ENCODE measurements at regions not wholly inside any gene's neighbourhood (a gene's known extent, or its start where the extent isn't known, plus 50 kb on each side); places are given as distances from the start of the nearest gene placed in this dataset.

GRCh38 chr22:48636746-48637145, 1190.9 kb downstream of the BRD1 start:
- TF ChIP-seq, protein P1, sequence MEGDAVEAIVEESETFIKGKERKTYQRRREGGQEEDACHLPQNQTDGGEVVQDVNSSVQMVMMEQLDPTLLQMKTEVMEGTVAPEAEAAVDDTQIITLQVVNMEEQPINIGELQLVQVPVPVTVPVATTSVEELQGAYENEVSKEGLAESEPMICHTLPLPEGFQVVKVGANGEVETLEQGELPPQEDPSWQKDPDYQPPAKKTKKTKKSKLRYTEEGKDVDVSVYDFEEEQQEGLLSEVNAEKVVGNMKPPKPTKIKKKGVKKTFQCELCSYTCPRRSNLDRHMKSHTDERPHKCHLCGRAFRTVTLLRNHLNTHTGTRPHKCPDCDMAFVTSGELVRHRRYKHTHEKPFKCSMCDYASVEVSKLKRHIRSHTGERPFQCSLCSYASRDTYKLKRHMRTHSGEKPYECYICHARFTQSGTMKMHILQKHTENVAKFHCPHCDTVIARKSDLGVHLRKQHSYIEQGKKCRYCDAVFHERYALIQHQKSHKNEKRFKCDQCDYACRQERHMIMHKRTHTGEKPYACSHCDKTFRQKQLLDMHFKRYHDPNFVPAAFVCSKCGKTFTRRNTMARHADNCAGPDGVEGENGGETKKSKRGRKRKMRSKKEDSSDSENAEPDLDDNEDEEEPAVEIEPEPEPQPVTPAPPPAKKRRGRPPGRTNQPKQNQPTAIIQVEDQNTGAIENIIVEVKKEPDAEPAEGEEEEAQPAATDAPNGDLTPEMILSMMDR (conservative IDR thresholded peaks at IDR 0.05; ENCODE audit: low read depth in 2 of 2) = no peak
- no peak for TF ChIP-seq EZH2 (IDR thresholded peaks at IDR 0.05; ENCODE audit: low read depth, unreplicated experiment)

Data from GM23338 (cell line).